HEK293 (cell line): ENCODE measurements at regions not wholly inside any gene's neighbourhood (a gene's known extent, or its start where the extent isn't known, plus 50 kb on each side); places are given as distances from the start of the nearest gene placed in this dataset.

ENCODE experiments used
- CTCF ChIA-PET: fragments of 350-600 bp; formaldehyde crosslinking; extraction: SDS; loops from one replicate; lab custom pipeline; 2021; ENCODE audit warnings: antibody characterized with exemption; lab: Yijun Ruan, JAX
- POLR2A ChIA-PET: fragments of 300-600 bp; formaldehyde crosslinking; extraction: SDS; loops from one replicate; lab custom pipeline; 2020; ENCODE audit warnings: antibody characterized with exemption, inconsistent platforms; lab: Yijun Ruan, JAX
- H3K27ac ChIP-seq: fragments of 200-500 bp; sonication (Bioruptor generic); 2 replicates; pipeline ENCODE4 v1.5.1; 2014; ENCODE audit warnings: low read depth, low read length, control low read depth, inconsistent platforms; ENCODE audit errors: extremely low read depth
- H3K36me3 ChIP-seq, 2 experiments: fragments of 200-500 bp in 1 of 2; sonication (Bioruptor generic) in 1 of 2; 1 replicate in 1 of 2; 2 replicates in 1 of 2; pipeline ENCODE4 v1.5.1; 2014 to 2017; ENCODE audit warnings: inconsistent platforms in 2 of 2, low read length in 2 of 2; ENCODE audit not compliant: control insufficient read depth in 2 of 2, insufficient read depth in 1 of 2
- H3K4me1 ChIP-seq: fragments of 200-500 bp; sonication (Bioruptor generic); 2 replicates; pipeline ENCODE4 v1.5.1; 2014; ENCODE audit warnings: mild to moderate bottlenecking, low read length, inconsistent platforms; ENCODE audit not compliant: control insufficient read depth, insufficient read depth
- H3K4me3 ChIP-seq: 2 replicates; pipeline ENCODE4 v1.5.1; 2011; ENCODE audit warnings: low read depth, mild to moderate bottlenecking, control low read depth, low read length, moderate library complexity
- H3K9me3 ChIP-seq: fragments of 200-500 bp; sonication (Bioruptor generic); 2 replicates; pipeline ENCODE4 v1.5.1; 2014; ENCODE audit warnings: low read depth, low read length, inconsistent platforms; ENCODE audit not compliant: control insufficient read depth, insufficient read depth
- CTCF ChIP-seq: fragments of 450-650 bp; formaldehyde crosslinking; IDR thresholded peaks from 2 replicates; pipeline ENCODE4 v1.5.1; 2016; ENCODE audit warnings: missing biosample characterization, missing genetic modification characterization
- PRDM2 ChIP-seq: fragments of 450-650 bp; formaldehyde crosslinking; IDR thresholded peaks from 2 replicates; pipeline ENCODE4 v1.5.1; 2016; ENCODE audit warnings: missing biosample characterization, missing genetic modification characterization, borderline replicate concordance
- SETDB1 ChIP-seq: IDR thresholded peaks from one replicate; pipeline ENCODE4 v1.6.1; 2017; ENCODE audit warnings: mild to moderate bottlenecking, low read length, moderate library complexity, mixed read lengths; ENCODE audit not compliant: insufficient read length
- ZFP37 ChIP-seq: fragments of 450-650 bp; formaldehyde crosslinking; IDR thresholded peaks from 2 replicates; pipeline ENCODE4 v1.5.1; 2016; ENCODE audit warnings: missing biosample characterization, missing genetic modification characterization
- ZNF114 ChIP-seq: fragments of 450-650 bp; formaldehyde crosslinking; IDR thresholded peaks from 2 replicates; pipeline ENCODE4 v1.5.0; 2017; ENCODE audit warnings: missing biosample characterization, missing genetic modification characterization
- ZNF202 ChIP-seq: fragments of 450-650 bp; formaldehyde crosslinking; IDR thresholded peaks from 2 replicates; pipeline ENCODE4 v1.5.1; 2016; ENCODE audit warnings: missing biosample characterization, missing genetic modification characterization, borderline replicate concordance
- ZNF518A ChIP-seq: fragments of 450-650 bp; formaldehyde crosslinking; conservative IDR thresholded peaks from 2 replicates; pipeline ENCODE4 v1.5.1; 2016; ENCODE audit warnings: low read depth, missing biosample characterization, missing genetic modification characterization
- ZNF580 ChIP-seq: fragments of 450-650 bp; formaldehyde crosslinking; IDR thresholded peaks from 2 replicates; pipeline ENCODE4 v1.5.1; 2016; ENCODE audit warnings: missing biosample characterization, missing genetic modification characterization
- ZNF707 ChIP-seq: fragments of 450-650 bp; formaldehyde crosslinking; IDR thresholded peaks from 2 replicates; pipeline ENCODE4 v1.5.1; 2016; ENCODE audit warnings: missing biosample characterization, missing genetic modification characterization

- TF ChIP-seq PRDM2 (tag by site-specific recombination) (no peak), ZNF114 (tag by site-specific recombination) (no peak), ZNF707 (tag by site-specific recombination) (no peak)
Observed at GRCh38 chr7:14047709-14048399, 58.4 kb upstream of the ETV1 start (continued).

- Histone ChIP-seq H3K4me3 (no peak overlapping the region), H3K27ac (no peak overlapping the region), H3K4me1 (no peaks in the 10 kb centered on the region), H3K9me3 (no peaks in the 10 kb centered on the region), H3K36me3 (no peaks in the 10 kb centered on the region)
- TF ChIP-seq ZNF202 (tag by site-specific recombination) (no peak), ZNF518A (tag by site-specific recombination) (no peak), ZFP37 (tag by site-specific recombination) (no peak), ZNF580 (tag by site-specific recombination) (no peak), SETDB1 (no peak), CTCF (tag by site-specific recombination) (no peak)
- ChIA-PET CTCF (no interaction called here), POLR2A (no interaction called here)
Observed at GRCh38 chr7:14045651-14046050, 56.2 kb upstream of the ETV1 start.
